NCI-H146 (cell line): ENCODE measurements at regions not wholly inside any gene's neighbourhood (a gene's known extent, or its start where the extent isn't known, plus 50 kb on each side); places are given as distances from the start of the nearest gene placed in this dataset.

Experiments
- DNase-seq: peaks from one replicate; lab custom pipeline; 2025; lab: John Stamatoyannopoulos, UW

- no peak for DNase-seq
These were observed 481.4 kb downstream of the PLA2G4A start for GRCh38 chr1:187310038-187310631.

GRCh38 chr1:187313115-187313514 is 484.4 kb downstream of the PLA2G4A start:
- no peak for DNase-seq

GRCh38 chr1:187326557-187326956 is 497.8 kb downstream of the PLA2G4A start:
- no peak for DNase-seq

DNA sequence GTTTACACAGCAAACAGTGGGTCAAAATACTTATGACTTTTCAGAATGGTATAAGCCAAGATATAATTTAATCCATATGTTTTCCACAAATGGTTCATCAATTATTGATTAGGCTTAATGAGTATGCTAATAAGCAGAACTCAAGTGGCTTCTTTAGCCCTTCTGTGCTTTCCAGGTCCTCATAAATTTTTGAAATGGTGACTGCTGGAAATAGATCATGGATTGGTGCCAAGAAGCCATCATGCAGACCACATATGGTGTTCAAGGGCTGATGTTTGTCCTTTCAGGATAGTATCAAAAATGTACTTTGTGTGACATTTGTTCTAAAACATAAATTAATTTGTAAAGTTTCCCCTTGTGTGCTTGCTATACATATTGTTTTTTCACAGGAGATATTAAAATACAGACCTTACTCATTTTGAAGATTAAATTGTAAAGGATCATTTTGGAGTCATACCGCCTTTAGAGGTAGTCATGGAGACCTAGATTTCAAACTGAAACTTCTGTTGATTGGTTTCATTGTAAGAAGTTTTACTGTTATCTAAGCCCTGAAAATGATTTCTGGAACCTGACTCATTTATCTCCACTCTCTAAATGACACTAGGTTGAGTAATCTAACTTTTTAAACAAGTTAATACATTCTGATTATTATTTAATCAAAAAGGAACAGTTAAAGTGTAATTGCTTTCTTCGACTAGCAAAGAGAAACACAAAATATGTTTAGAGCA is 507.9 kb downstream of the PLA2G4A start:
- DNase-seq: peak; percentile 9

GRCh38 chr1:187338762-187339412 is 510.1 kb downstream of the PLA2G4A start:
- no peak for DNase-seq

DNA sequence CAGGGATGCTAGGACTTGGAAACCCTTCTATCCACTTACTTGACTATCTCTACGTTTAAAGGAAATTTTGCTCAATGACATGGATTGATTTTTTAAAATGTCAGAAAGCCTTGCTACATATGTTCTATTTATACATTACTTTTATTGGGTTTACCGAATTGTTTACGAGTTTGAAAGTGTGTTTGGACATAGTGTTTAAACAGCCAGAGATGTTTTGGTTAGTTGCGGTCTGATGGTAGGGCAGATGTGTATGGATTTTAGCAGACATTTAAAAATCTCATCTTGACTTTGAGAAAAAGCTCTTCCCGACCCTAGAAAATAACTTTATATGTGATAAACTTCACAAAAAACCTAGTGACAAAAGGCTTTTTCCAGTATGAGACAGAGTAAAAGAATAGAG is 513.7 kb downstream of the PLA2G4A start:
- no peak for DNase-seq

DNA sequence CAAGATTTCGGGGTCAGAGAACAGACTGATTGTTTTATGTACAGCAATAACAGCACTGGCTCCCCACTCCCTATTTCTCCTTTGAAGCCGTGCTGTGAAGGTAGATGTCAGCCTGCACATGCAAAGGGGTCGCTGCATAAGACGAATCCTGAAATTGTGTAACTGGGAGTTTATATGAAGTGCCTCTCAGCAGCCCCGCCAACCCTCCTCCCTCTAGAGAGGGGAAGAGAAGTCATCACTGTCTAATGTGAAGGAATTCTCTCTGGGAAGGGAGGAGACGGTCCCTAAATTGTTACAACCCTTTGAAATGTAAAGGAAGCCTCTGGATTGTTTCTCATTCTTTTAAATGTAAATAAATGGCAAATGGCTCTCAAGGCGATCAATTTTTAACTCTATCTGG is 545.3 kb downstream of the PLA2G4A start:
- DNase-seq: no peak

DNA sequence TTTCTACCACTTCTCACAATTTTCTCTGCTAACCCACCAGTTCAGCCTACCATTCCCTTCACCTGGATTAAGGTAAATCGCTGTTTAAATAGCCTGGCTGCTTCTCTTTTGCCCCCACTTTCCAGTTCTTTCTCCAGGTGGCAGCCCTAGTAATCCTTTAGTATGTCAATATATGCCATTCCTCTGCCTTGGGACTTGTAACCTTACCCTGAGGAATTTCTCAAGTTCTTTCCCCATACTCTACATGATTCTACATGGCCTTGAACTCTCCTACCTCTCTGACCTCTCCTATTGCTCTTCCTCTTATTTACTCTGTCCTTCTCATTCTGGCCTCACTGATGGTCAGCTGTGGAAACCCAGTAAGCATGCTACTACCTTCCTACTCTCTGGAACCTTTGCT is 546.0 kb downstream of the PLA2G4A start:
- no peak for DNase-seq

DNA sequence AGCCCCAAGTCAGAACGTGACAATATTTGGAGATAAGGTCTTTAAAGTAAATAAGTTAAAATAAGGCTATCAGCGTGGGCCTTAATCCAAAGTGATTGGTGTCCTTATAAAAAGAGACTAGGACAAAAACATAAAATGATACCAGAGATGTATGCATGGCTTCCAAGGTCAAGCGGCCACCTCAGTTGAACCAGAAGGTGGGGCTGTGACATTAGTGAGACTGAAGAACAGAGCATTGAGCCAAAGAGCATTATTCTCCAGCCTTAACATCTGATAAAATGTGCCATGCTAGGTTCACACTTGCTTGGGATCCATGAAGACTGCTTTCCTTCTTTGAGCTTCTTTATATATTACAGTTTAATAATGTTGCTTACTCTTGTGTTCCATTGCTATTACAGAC is 554.6 kb downstream of the PLA2G4A start:
- no peak for DNase-seq

- no peak for DNase-seq
These were observed 555.8 kb downstream of the PLA2G4A start for GRCh38 chr1:187384504-187384903.

GRCh38 chr1:187390215-187390818 is 561.6 kb downstream of the PLA2G4A start:
- DNase-seq: peak; percentile 36

DNA sequence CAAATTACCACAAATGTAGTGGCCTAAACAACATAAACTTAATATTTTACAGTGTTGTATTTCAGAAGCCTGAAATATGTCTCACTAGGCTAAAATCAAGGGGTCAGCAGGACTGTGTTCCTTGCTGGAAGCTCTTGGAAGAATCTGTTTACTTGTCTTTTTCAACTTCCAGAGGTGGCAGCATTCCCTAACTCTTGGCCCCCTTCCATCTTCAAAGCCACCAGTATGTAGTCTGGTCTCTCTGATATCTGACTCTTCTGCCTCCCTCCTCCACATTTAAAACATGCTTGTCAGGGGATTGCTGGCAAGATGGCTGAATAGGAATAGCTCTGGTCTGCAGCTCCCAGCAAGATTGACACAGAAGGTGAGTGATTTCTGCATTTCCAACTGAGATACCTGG is 567.5 kb downstream of the PLA2G4A start:
- DNase-seq: no peak

- no peak for DNase-seq
These were observed 568.4 kb downstream of the PLA2G4A start for GRCh38 chr1:187396929-187397796.

- no peak for DNase-seq
These were observed 579.7 kb downstream of the PLA2G4A start for GRCh38 chr1:187408212-187409004.

GRCh38 chr1:187409341-187409740 is 580.6 kb downstream of the PLA2G4A start:
- DNase-seq: no peak

GRCh38 chr1:187411118-187411517 is 582.4 kb downstream of the PLA2G4A start:
- no peak for DNase-seq

DNA sequence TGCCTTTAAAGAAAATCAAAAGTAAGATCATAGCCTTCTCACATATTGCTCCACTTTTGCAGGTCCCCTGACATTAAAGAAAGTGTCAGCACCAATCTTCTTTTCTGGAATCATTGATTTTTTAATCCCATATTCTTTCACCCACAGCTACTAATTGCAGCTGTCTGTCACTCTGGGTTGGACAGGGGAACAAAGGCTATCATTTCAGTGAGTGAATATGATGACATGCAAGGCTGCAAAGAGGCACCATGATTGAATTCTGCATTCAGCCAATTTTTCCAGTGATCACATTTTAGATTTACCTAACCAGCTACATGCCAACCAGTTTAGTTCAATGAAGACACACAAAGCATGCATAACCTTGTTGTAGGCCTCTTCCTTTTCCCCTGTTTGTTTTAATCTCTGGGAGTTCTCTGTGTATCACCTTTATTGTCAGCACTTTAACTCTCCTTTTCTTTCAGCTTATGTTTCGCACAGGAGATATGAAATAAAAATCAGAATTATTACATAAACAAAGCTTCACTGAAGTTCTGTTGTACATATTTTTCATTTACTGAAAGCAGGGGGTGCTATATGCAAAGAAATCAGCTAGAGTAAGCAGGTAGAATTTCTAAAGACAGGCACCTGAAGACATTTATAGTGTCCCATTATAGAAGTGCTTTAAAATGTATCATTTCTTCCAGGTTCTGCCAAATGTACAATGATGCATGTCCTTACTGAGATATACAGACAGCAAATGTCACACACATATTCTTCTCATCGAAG is 584.8 kb downstream of the PLA2G4A start:
- peak; percentile 40 for DNase-seq

GRCh38 chr1:187415065-187415464 is 586.3 kb downstream of the PLA2G4A start:
- no peak for DNase-seq

- no peak for DNase-seq
These were observed 588.8 kb downstream of the PLA2G4A start for GRCh38 chr1:187417520-187417919.

GRCh38 chr1:187433598-187433997 is 604.8 kb downstream of the PLA2G4A start:
- DNase-seq: no peak
